Liver (tissue), 8 donors: ENCODE measurements at regions not wholly inside any gene's neighbourhood (a gene's known extent, or its start where the extent isn't known, plus 50 kb on each side); places are given as distances from the start of the nearest gene placed in this dataset.

Experiments used
- DNase-seq: peaks from one replicate; pipeline ENCODE4 v3.0.0-alpha.2; 2017; ENCODE audit warnings: low spot score
- H3K27ac ChIP-seq, 2 donors: one replicate each; pipeline ENCODE4 v1.7.0; 2013; ENCODE audit warnings: inconsistent platforms in 2 of 2, low read length in 2 of 2, control low read depth in 1 of 2, low read depth in 1 of 2, mild to moderate bottlenecking in 1 of 2
- H3K27me3 ChIP-seq, 4 donors: one replicate each; pipeline versions ENCODE4 v1.6.1 to v1.7.0; 2013; ENCODE audit warnings: low read length in 3 of 4, inconsistent platforms in 1 of 4, mild to moderate bottlenecking in 1 of 4, moderate library complexity in 1 of 4; ENCODE audit not compliant: control insufficient read depth in 4 of 4, insufficient read depth in 4 of 4
- H3K36me3 ChIP-seq, 4 donors: one replicate each; pipeline versions ENCODE4 v1.6.1 to v1.7.0; 2013; ENCODE audit warnings: low read length in 3 of 4, mild to moderate bottlenecking in 3 of 4, low read depth in 1 of 4, moderate library complexity in 1 of 4; ENCODE audit not compliant: control insufficient read depth in 4 of 4, insufficient read depth in 3 of 4
- H3K4me1 ChIP-seq, 4 donors: one replicate each; pipeline versions ENCODE4 v1.6.1 to v1.7.0; 2013; ENCODE audit warnings: low read length in 3 of 4, mild to moderate bottlenecking in 3 of 4, moderate library complexity in 1 of 4; ENCODE audit not compliant: control insufficient read depth in 4 of 4, insufficient read depth in 4 of 4
- H3K4me3 ChIP-seq, 3 donors: one replicate each; pipeline versions ENCODE4 v1.6.1 to v1.7.0; 2013; ENCODE audit warnings: low read length in 3 of 3, control low read depth in 1 of 3, low read depth in 1 of 3, mild to moderate bottlenecking in 1 of 3
- H3K9ac ChIP-seq, 2 donors: one replicate each; pipeline ENCODE4 v1.7.0; 2013; ENCODE audit warnings: low read length in 2 of 2, mild to moderate bottlenecking in 2 of 2, moderate library complexity in 2 of 2, control low read depth in 1 of 2, low read depth in 1 of 2
- H3K9me3 ChIP-seq, 4 donors: one replicate each; pipeline versions ENCODE4 v1.6.1 to v1.7.0; 2013; ENCODE audit warnings: low read length in 3 of 4; ENCODE audit not compliant: control insufficient read depth in 4 of 4
- EGR1 ChIP-seq, 2 donors: IDR thresholded peaks; 2 replicates each; pipeline ENCODE4 v1.6.1; 2016 to 2018; ENCODE audit warnings: antibody characterized with exemption in 2 of 2, low read depth in 2 of 2
- FOXA2 ChIP-seq: IDR thresholded peaks from 2 replicates; pipeline ENCODE4 v1.6.1; 2016; ENCODE audit warnings: antibody characterized with exemption
- GABPA ChIP-seq, 2 donors: IDR thresholded peaks in 1 of 2; conservative IDR thresholded peaks in 1 of 2; 2 replicates each; pipeline ENCODE4 v1.6.1; 2016; ENCODE audit warnings: antibody characterized with exemption in 2 of 2, mild to moderate bottlenecking in 1 of 2, moderate library complexity in 1 of 2
- HNF4A ChIP-seq, 2 donors: conservative IDR thresholded peaks; 2 replicates each; pipeline ENCODE4 v1.6.1; 2016; ENCODE audit warnings: antibody characterized with exemption in 2 of 2, mild to moderate bottlenecking in 2 of 2
- HNF4G ChIP-seq: IDR thresholded peaks from 2 replicates; pipeline ENCODE4 v1.6.1; 2016; ENCODE audit warnings: antibody characterized with exemption
- JUND ChIP-seq, 2 donors: IDR thresholded peaks; 2 replicates each; pipeline ENCODE4 v1.6.1; 2016; ENCODE audit warnings: antibody characterized with exemption in 2 of 2
- NR2F2 ChIP-seq: IDR thresholded peaks from 2 replicates; pipeline ENCODE4 v1.6.1; 2016; ENCODE audit warnings: antibody characterized with exemption
- RAD21 ChIP-seq, 2 donors: IDR thresholded peaks; 2 replicates each; pipeline ENCODE4 v1.6.1; 2016; ENCODE audit warnings: antibody characterized with exemption in 2 of 2, mild to moderate bottlenecking in 2 of 2
- RXRA ChIP-seq, 2 donors: IDR thresholded peaks; 2 replicates each; pipeline ENCODE4 v1.6.1; 2017 to 2018; ENCODE audit warnings: antibody characterized with exemption in 2 of 2, mild to moderate bottlenecking in 1 of 2
- SP1 ChIP-seq: IDR thresholded peaks from 2 replicates; pipeline ENCODE4 v1.6.1; 2018; ENCODE audit warnings: antibody characterized with exemption, mild to moderate bottlenecking
- TAF1 ChIP-seq: conservative IDR thresholded peaks from 2 replicates; pipeline ENCODE4 v1.6.1; 2016; ENCODE audit warnings: antibody characterized with exemption, mild to moderate bottlenecking
- YY1 ChIP-seq: IDR thresholded peaks from 2 replicates; pipeline ENCODE4 v1.6.1; 2016; ENCODE audit warnings: antibody characterized with exemption, mild to moderate bottlenecking
- WGBS: extraction: QIAGEN DNeasy Blood & Tissue Kit; methylation state at CpG from one replicate; pipeline ENCODE4 v1.1.7; 2013; 5-methylcytosine and 5-hydroxymethylcytosine counted together
- TF ChIP-seq, protein P1 (sequence below): fragments of 150-350 bp; IDR thresholded peaks from 2 replicates; pipeline ENCODE4 v1.5.1; 2017; ENCODE audit warnings: improper control_type of control experiment, low read depth, low read length; ENCODE audit not compliant: missing input control
- TF ChIP-seq, protein P2 (sequence below): IDR thresholded peaks from 2 replicates; pipeline ENCODE4 v1.6.1; 2016; ENCODE audit warnings: antibody characterized with exemption, mild to moderate bottlenecking
- TF ChIP-seq, protein P3 (sequence below): IDR thresholded peaks from 2 replicates; pipeline ENCODE4 v1.6.1; 2016; ENCODE audit warnings: antibody characterized with exemption
- TF ChIP-seq, protein P4 (sequence below): IDR thresholded peaks from 2 replicates; pipeline ENCODE4 v1.6.1; 2016; ENCODE audit warnings: antibody characterized with exemption
- TF ChIP-seq, protein P5 (sequence below): IDR thresholded peaks from 2 replicates; pipeline ENCODE4 v1.6.1; 2016; ENCODE audit warnings: antibody characterized with exemption
- donor health status: healthy.
- donor health status: healthy.
- donor health status: healthy.
- donor health status: healthy.
- donor health status: healthy.

DNA sequence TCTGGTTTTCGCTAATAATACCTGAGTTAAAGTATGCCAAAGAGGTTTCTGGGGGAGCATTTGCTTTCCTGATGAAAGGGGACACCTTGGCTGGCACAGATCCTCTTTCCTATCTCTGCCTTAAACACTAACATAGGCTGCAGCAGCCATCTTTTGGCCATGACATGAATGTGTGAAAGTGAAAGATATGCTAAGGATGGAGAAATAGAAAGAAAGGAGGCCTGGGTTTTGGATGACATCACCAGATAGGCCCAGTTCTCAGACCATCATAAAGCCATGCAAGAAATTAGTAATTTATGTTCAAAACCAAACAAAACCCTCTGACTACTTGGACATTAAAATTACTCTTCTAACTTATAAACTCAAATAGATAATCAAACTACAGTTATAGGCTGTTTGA, 279.7 kb downstream of the COG6 start:
- DNase-seq, result no peak
- no peaks in the 10 kb centered on the region for H3K27me3 ChIP-seq
- H3K4me1 ChIP-seq, result peaks cover 0 to 6% (median 0%) of the 10 kb centered on the region in 4 donors
- H3K27ac ChIP-seq, result no peak overlapping the region
- no peaks in the 10 kb centered on the region for H3K36me3 ChIP-seq
- H3K4me3 ChIP-seq, result no peak overlapping the region
- TF ChIP-seq, protein P1, sequence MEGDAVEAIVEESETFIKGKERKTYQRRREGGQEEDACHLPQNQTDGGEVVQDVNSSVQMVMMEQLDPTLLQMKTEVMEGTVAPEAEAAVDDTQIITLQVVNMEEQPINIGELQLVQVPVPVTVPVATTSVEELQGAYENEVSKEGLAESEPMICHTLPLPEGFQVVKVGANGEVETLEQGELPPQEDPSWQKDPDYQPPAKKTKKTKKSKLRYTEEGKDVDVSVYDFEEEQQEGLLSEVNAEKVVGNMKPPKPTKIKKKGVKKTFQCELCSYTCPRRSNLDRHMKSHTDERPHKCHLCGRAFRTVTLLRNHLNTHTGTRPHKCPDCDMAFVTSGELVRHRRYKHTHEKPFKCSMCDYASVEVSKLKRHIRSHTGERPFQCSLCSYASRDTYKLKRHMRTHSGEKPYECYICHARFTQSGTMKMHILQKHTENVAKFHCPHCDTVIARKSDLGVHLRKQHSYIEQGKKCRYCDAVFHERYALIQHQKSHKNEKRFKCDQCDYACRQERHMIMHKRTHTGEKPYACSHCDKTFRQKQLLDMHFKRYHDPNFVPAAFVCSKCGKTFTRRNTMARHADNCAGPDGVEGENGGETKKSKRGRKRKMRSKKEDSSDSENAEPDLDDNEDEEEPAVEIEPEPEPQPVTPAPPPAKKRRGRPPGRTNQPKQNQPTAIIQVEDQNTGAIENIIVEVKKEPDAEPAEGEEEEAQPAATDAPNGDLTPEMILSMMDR, result no peak
- no peak for TF ChIP-seq GABPA (IDR thresholded peaks at IDR 0.05 in 1 of 2, conservative IDR thresholded peaks at IDR 0.05 in 1 of 2)
- TF ChIP-seq HNF4A (conservative IDR thresholded peaks at IDR 0.05), result no peak
- TF ChIP-seq FOXA2, result no peak
- TF ChIP-seq TAF1, result no peak
- no peak for TF ChIP-seq RAD21 (IDR thresholded peaks at IDR 0.05)
- TF ChIP-seq, protein P2, sequence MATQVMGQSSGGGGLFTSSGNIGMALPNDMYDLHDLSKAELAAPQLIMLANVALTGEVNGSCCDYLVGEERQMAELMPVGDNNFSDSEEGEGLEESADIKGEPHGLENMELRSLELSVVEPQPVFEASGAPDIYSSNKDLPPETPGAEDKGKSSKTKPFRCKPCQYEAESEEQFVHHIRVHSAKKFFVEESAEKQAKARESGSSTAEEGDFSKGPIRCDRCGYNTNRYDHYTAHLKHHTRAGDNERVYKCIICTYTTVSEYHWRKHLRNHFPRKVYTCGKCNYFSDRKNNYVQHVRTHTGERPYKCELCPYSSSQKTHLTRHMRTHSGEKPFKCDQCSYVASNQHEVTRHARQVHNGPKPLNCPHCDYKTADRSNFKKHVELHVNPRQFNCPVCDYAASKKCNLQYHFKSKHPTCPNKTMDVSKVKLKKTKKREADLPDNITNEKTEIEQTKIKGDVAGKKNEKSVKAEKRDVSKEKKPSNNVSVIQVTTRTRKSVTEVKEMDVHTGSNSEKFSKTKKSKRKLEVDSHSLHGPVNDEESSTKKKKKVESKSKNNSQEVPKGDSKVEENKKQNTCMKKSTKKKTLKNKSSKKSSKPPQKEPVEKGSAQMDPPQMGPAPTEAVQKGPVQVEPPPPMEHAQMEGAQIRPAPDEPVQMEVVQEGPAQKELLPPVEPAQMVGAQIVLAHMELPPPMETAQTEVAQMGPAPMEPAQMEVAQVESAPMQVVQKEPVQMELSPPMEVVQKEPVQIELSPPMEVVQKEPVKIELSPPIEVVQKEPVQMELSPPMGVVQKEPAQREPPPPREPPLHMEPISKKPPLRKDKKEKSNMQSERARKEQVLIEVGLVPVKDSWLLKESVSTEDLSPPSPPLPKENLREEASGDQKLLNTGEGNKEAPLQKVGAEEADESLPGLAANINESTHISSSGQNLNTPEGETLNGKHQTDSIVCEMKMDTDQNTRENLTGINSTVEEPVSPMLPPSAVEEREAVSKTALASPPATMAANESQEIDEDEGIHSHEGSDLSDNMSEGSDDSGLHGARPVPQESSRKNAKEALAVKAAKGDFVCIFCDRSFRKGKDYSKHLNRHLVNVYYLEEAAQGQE, result no peak
- TF ChIP-seq YY1, result no peak
- TF ChIP-seq JUND (IDR thresholded peaks at IDR 0.05), result no peak
- no peak for TF ChIP-seq EGR1 (IDR thresholded peaks at IDR 0.05; ENCODE audit: low read depth in 2 of 2)
- TF ChIP-seq SP1, result no peak
- TF ChIP-seq, protein P3, sequence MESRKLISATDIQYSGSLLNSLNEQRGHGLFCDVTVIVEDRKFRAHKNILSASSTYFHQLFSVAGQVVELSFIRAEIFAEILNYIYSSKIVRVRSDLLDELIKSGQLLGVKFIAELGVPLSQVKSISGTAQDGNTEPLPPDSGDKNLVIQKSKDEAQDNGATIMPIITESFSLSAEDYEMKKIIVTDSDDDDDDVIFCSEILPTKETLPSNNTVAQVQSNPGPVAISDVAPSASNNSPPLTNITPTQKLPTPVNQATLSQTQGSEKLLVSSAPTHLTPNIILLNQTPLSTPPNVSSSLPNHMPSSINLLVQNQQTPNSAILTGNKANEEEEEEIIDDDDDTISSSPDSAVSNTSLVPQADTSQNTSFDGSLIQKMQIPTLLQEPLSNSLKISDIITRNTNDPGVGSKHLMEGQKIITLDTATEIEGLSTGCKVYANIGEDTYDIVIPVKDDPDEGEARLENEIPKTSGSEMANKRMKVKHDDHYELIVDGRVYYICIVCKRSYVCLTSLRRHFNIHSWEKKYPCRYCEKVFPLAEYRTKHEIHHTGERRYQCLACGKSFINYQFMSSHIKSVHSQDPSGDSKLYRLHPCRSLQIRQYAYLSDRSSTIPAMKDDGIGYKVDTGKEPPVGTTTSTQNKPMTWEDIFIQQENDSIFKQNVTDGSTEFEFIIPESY, result no peak
- TF ChIP-seq, protein P4, sequence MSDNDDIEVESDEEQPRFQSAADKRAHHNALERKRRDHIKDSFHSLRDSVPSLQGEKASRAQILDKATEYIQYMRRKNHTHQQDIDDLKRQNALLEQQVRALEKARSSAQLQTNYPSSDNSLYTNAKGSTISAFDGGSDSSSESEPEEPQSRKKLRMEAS, result no peak
- no peak overlapping the region for H3K9ac ChIP-seq
- no peaks in the 10 kb centered on the region for H3K9me3 ChIP-seq
- WGBS, result 49% methylated on average over 1 of the region's 1 CpG

DNA sequence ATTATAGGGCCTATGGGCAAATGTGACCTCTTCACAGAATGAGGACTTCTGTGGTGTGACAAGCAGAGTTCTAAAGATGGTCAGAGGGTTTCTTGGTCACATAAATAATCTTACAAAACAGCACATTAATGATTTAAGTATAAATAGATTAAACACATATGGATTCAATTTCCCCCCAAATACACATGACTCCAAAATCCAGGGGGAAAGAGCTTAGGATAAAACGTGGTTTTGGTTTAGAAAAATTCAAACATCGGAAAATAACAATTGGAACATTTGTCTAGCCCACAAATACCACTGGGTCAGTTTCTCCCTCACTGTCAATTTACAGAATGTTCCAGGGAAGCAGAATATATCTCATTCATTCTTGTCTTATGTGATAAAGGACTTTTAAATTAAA, 283.1 kb downstream of the COG6 start:
- Histone ChIP-seq H3K4me1 (peaks cover 0 to 6% (median 1%) of the 10 kb centered on the region in 4 donors), H3K27ac (no peak overlapping the region), H3K36me3 (no peaks in the 10 kb centered on the region), H3K4me3 (no peak overlapping the region), H3K9me3 (no peaks in the 10 kb centered on the region), H3K27me3 (no peaks in the 10 kb centered on the region), H3K9ac (no peak overlapping the region)
- DNase-seq, result no peak
- 92% methylated on average over 2 of the region's 2 CpGs for WGBS
- TF ChIP-seq, protein P4, result no peak
- TF ChIP-seq, protein P5, sequence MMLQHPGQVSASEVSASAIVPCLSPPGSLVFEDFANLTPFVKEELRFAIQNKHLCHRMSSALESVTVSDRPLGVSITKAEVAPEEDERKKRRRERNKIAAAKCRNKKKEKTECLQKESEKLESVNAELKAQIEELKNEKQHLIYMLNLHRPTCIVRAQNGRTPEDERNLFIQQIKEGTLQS, result no peak
- no peak for TF ChIP-seq FOXA2
- TF ChIP-seq, protein P1, result no peak
- no peak for TF ChIP-seq SP1
- no peak for TF ChIP-seq HNF4G
- no peak for TF ChIP-seq TAF1
- TF ChIP-seq, protein P3, result no peak
- no peak for TF ChIP-seq NR2F2
- TF ChIP-seq RXRA (IDR thresholded peaks at IDR 0.05), result no peak
- no peak for TF ChIP-seq EGR1 (IDR thresholded peaks at IDR 0.05; ENCODE audit: low read depth in 2 of 2)
